Adrenal gland (tissue), 5 donors: ENCODE measurements at regions not wholly inside any gene's neighbourhood (a gene's known extent, or its start where the extent isn't known, plus 50 kb on each side); places are given as distances from the start of the nearest gene placed in this dataset.

Experiments used
- POLR2A ChIP-seq, 2 donors: fragments of 450-650 bp; IDR thresholded peaks; one replicate each; pipeline ENCODE4 v1.6.1; 2017; ENCODE audit warnings: antibody characterized with exemption in 2 of 2, mild to moderate bottlenecking in 2 of 2, moderate library complexity in 1 of 2
- TF ChIP-seq, protein P1 (sequence below), 6 experiments: fragments of 450-650 bp in 4 of 6; fragments of 200-600 bp in 2 of 6; sonication (generic) in 1 of 6; IDR thresholded peaks; 1 replicate in 5 of 6; 2 replicates in 1 of 6; pipeline versions ENCODE4 v1.5.1 to v1.8.0; 2016 to 2021; ENCODE audit warnings: antibody characterized with exemption in 6 of 6, mild to moderate bottlenecking in 2 of 6, moderate library complexity in 1 of 6
- donor health status: DM: no; HTN: no; CAD: no.

DNA sequence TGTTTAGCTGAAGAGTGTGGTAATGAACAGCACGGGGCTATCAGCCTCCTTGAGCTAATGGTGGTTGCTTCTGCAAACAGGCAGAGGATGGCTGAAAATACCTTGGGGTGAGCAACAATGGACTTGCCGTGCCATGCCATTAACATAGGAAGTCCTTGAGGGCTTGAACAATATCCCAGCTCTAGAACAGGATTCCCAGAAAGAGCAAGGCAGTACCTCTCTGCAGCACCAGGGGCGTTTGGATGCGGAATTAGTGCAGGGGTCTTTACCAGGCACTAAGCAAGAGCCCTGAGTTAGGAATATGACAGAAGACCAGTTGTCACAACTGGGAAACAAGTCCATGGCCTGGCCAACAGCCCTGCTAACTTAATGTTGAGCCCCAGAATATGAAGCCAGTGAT is 143.2 kb upstream of the COBL start:
- no peak for TF ChIP-seq POLR2A (IDR thresholded peaks at IDR 0.05)
- TF ChIP-seq, protein P1, sequence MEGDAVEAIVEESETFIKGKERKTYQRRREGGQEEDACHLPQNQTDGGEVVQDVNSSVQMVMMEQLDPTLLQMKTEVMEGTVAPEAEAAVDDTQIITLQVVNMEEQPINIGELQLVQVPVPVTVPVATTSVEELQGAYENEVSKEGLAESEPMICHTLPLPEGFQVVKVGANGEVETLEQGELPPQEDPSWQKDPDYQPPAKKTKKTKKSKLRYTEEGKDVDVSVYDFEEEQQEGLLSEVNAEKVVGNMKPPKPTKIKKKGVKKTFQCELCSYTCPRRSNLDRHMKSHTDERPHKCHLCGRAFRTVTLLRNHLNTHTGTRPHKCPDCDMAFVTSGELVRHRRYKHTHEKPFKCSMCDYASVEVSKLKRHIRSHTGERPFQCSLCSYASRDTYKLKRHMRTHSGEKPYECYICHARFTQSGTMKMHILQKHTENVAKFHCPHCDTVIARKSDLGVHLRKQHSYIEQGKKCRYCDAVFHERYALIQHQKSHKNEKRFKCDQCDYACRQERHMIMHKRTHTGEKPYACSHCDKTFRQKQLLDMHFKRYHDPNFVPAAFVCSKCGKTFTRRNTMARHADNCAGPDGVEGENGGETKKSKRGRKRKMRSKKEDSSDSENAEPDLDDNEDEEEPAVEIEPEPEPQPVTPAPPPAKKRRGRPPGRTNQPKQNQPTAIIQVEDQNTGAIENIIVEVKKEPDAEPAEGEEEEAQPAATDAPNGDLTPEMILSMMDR (IDR thresholded peaks at IDR 0.05) = no peak
